K562 (cell line): ENCODE measurements at regions not wholly inside any gene's neighbourhood (a gene's known extent, or its start where the extent isn't known, plus 50 kb on each side); places are given as distances from the start of the nearest gene placed in this dataset.

Experiments
- ATAC-seq: fragments of 200-7000 bp; cut with Tn5 transposase; 3 replicates; pipeline ENCODE4 v1.9.1; 2020; ENCODE audit warnings: moderate library complexity
- BruUV-seq: library from RNA; stranded (reverse); fragments of 400-500 nt; replicated peaks from 2 replicates; lab custom pipeline; 2021; lab: Mats Ljungman, UMichigan
- CTCF ChIA-PET: fragments of 300-600 bp; formaldehyde crosslinking; extraction: SDS; loops from one replicate; lab custom pipeline; 2021; ENCODE audit warnings: low intra/inter-chr PET ratio; lab: Yijun Ruan, JAX
- POLR2A ChIA-PET: fragments of 300-600, 350-650 bp; sonication (Branson Sonifier 250); formaldehyde crosslinking; extraction: SDS; loops from one replicate; lab custom pipeline; 2021; ENCODE audit warnings: antibody characterized with exemption, inconsistent platforms; lab: Yijun Ruan, JAX
- DNase-seq, 4 experiments: peaks; one replicate each; pipeline versions ENCODE4 v3.0.0 to v3.0.0-alpha.2; 2011 to 2018; ENCODE audit warnings: low spot score in 3 of 4, mixed read lengths in 3 of 4; ENCODE audit errors: extremely low read depth in 1 of 4
- FAIRE-seq: peaks from 2 replicates; lab custom pipeline; 2011; peaks lifted over from hg19 to GRCh38; lab: Jason Lieb, UNC
- H2AFZ ChIP-seq: 2 replicates; pipeline ENCODE4 v1.6.0; 2011; ENCODE audit warnings: low read depth, low read length, control low read depth, inconsistent platforms
- H3K27ac ChIP-seq: fragments of 200-600 bp; 3 replicates; pipeline ENCODE4 v1.8.0; 2011; ENCODE audit warnings: low read depth, mild to moderate bottlenecking, control low read depth, inconsistent platforms, low read length, moderate library complexity, mixed read lengths; ENCODE audit errors: extremely low read depth
- H3K27me3 ChIP-seq, 2 experiments: fragments of 300-600 bp in 1 of 2; 2 replicates in 1 of 2; 3 replicates in 1 of 2; pipeline versions ENCODE4 v1.6.0 to v1.8.0; 2011; ENCODE audit warnings: inconsistent platforms in 2 of 2, low read length in 2 of 2, mild to moderate bottlenecking in 1 of 2, mixed read lengths in 1 of 2, moderate library complexity in 1 of 2; ENCODE audit not compliant: control insufficient read depth in 2 of 2, insufficient read depth in 2 of 2
- H3K36me3 ChIP-seq: fragments of 300-600 bp; 3 replicates; pipeline ENCODE4 v1.8.0; 2011; ENCODE audit warnings: mild to moderate bottlenecking, low read length, inconsistent platforms; ENCODE audit not compliant: control insufficient read depth, insufficient read depth
- H3K4me1 ChIP-seq, 2 experiments: fragments of 200-600 bp in 1 of 2; replicated peaks in 1 of 2; 2 replicates in 1 of 2; 3 replicates in 1 of 2; pipeline versions ENCODE4 v1.5.1 to v1.8.0; 2011; ENCODE audit warnings: inconsistent platforms in 2 of 2, low read length in 2 of 2, mild to moderate bottlenecking in 1 of 2, mixed read lengths in 1 of 2, moderate library complexity in 1 of 2; ENCODE audit not compliant: control insufficient read depth in 2 of 2, insufficient read depth in 2 of 2
- H3K4me2 ChIP-seq: 2 replicates; pipeline ENCODE4 v1.6.1; 2011; ENCODE audit warnings: low read length, control low read depth, inconsistent platforms, mixed read lengths; ENCODE audit not compliant: insufficient read depth
- H3K4me3 ChIP-seq: fragments of 200-600 bp; sonication (generic), shearing (Covaris generic); 2 replicates; pipeline ENCODE4 v1.5.1; 2016; ENCODE audit warnings: control low read depth, inconsistent platforms
- H3K79me2 ChIP-seq: fragments of 200-600 bp; 3 replicates; pipeline ENCODE4 v1.8.0; 2011; ENCODE audit warnings: low read length, inconsistent platforms; ENCODE audit not compliant: control insufficient read depth, insufficient read depth
- H3K9ac ChIP-seq, 2 experiments: 2 replicates each; pipeline versions ENCODE4 v1.6.0 to v1.6.1; 2011; ENCODE audit warnings: low read depth in 2 of 2, low read length in 2 of 2, control low read depth in 1 of 2, inconsistent platforms in 1 of 2, mild to moderate bottlenecking in 1 of 2, mixed read lengths in 1 of 2; ENCODE audit not compliant: insufficient read depth in 1 of 2
- H3K9me1 ChIP-seq: one replicate; pipeline ENCODE4 v1.6.0; 2011; ENCODE audit warnings: inconsistent platforms, mild to moderate bottlenecking, low read length, moderate library complexity; ENCODE audit not compliant: control insufficient read depth, insufficient read depth
- H3K9me3 ChIP-seq: replicated peaks from 2 replicates; pipeline ENCODE4 v1.5.1; 2011; ENCODE audit warnings: low read depth, low read length, inconsistent platforms; ENCODE audit not compliant: control insufficient read depth, insufficient read depth
- H4K20me1 ChIP-seq: replicated peaks from 2 replicates; pipeline ENCODE4 v1.6.1; 2011; ENCODE audit warnings: low read length, inconsistent platforms, mixed read lengths; ENCODE audit not compliant: control insufficient read depth, insufficient read depth
- CBX1 ChIP-seq: sonication (generic); IDR thresholded peaks from 2 replicates; pipeline ENCODE4 v1.6.1; 2016; ENCODE audit warnings: antibody characterized with exemption, low read depth, mild to moderate bottlenecking
- CREM ChIP-seq: IDR thresholded peaks from 2 replicates; pipeline ENCODE4 v1.6.1; 2014; ENCODE audit warnings: antibody characterized with exemption, low read depth
- GABPB1 ChIP-seq: sonication (generic); formaldehyde crosslinking; IDR thresholded peaks from 2 replicates; pipeline ENCODE4 v1.8.0; 2022; ENCODE audit warnings: mild to moderate bottlenecking, missing genetic modification reagents
- KLF1 ChIP-seq: fragments of 450-650 bp; IDR thresholded peaks from 2 replicates; pipeline ENCODE4 v1.6.1; 2016; ENCODE audit warnings: missing genetic modification characterization, missing compliant biosample characterization
- MYNN ChIP-seq, 2 experiments: sonication (generic); formaldehyde crosslinking in 1 of 2; IDR thresholded peaks; 2 replicates each; pipeline versions ENCODE4 v1.5.0 to v1.6.1; 2016 to 2020; ENCODE audit warnings: antibody characterized with exemption in 1 of 2, missing genetic modification reagents in 1 of 2
- PPARD ChIP-seq: fragments of 250-450 bp; sonication (Bioruptor Pico); IDR thresholded peaks from 2 replicates; pipeline ENCODE4 v1.8.0; 2022; ENCODE audit warnings: inconsistent platforms, mild to moderate bottlenecking, moderate library complexity
- ZNF24 ChIP-seq: fragments of 450-650 bp; IDR thresholded peaks from 2 replicates; pipeline ENCODE4 v1.6.1; 2016
- WGBS: fragments of 100-300 bp; shearing (Covaris generic); methylation state at CpG from one replicate; pipeline ENCODE4 v1.1.6; 2016; ENCODE audit warnings: low coverage, mixed read lengths; ENCODE audit not compliant: insufficient coverage; ENCODE audit errors: missing lambda C conversion rate; 5-methylcytosine and 5-hydroxymethylcytosine counted together
- in situ Hi-C: fragments of 300-500 bp; cut with MboI; formaldehyde crosslinking; loops from 4 replicates; pipeline ENCODE4 v1.15.0; 2018; ENCODE audit warnings: inconsistent platforms, mixed read lengths
- intact Hi-C: fragments of 100-400 bp; cut with micrococcal nuclease; formaldehyde crosslinking; loops from 2 replicates; pipeline ENCODE4 v1.14.2; 2022
- TF ChIP-seq, protein P1 (sequence below): fragments of 200-800 bp; sonication (Bioruptor generic); IDR thresholded peaks from 2 replicates; pipeline ENCODE4 v1.6.1; 2017; ENCODE audit warnings: missing genetic modification characterization, missing compliant biosample characterization
- TF ChIP-seq, protein P2 (sequence below): fragments of 250-450 bp; sonication (Bioruptor Pico); IDR thresholded peaks from 2 replicates; pipeline ENCODE4 v1.4.0; 2020; ENCODE audit warnings: mild to moderate bottlenecking
- TF ChIP-seq, protein P3 (sequence below): fragments of 250-450 bp; sonication (Bioruptor Pico); IDR thresholded peaks from 2 replicates; pipeline ENCODE4 v1.6.1; 2021; ENCODE audit warnings: mild to moderate bottlenecking

DNA sequence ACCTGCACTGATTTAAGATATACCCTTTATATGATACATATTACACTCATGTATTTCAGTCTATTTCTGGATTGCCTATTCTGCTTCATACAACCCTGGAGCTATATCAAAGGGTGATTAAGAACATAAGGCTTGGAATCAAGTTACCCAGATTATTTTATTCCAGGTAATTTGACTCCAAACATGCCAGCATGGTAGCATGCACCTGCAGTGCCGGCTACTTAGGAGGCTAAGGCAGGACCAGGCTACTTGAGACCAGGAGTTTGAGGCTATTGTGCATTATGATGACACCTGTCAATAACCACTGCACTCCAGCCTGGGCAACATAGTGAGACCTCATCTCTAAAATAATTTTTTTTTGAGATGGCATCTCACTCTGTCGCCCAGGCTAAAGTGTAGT is 50.4 kb upstream of the NEO1 start:
- DNase-seq (no peak), ATAC-seq (no peak), FAIRE-seq (no peak)
- H3K4me2 ChIP-seq: no peak overlapping the region
- no peaks in the 10 kb centered on the region for H3K36me3 ChIP-seq
- intact Hi-C loops (no loop called here), in situ Hi-C loops (no loop called here)
- 6% methylated on average over 2 of the region's 2 CpGs for WGBS
- H3K79me2 ChIP-seq: no peaks in the 10 kb centered on the region
- H3K4me3 ChIP-seq: no peak overlapping the region
- no peaks in the 10 kb centered on the region for H3K9me3 ChIP-seq
- no peak overlapping the region for H2AFZ ChIP-seq
- H3K27ac ChIP-seq: no peak overlapping the region
- POLR2A ChIA-PET: no interaction called here
- H3K9me1 ChIP-seq: no peaks in the 10 kb centered on the region
- no peaks in the 10 kb centered on the region for H4K20me1 ChIP-seq
- H3K4me1 ChIP-seq: no peaks in the 10 kb centered on the region
- H3K27me3 ChIP-seq: peaks cover 2 to 23% of the 10 kb centered on the region in 2 experiments; a peak in 4 of 5 replicates
- no TSS peak for BruUV-seq
- CTCF ChIA-PET: no interaction called here
- TF ChIP-seq ZNF24 (no peak), GABPB1 (CRISPR knock-in tag) (no peak), PPARD (CRISPR knock-in tag) (no peak), CREM (no peak), MYNN (IDR thresholded peaks at IDR 0.05) (no peak), MYNN (CRISPR knock-in tag; IDR thresholded peaks at IDR 0.05) (no peak), KLF1 (tag) (no peak), CBX1 (no peak)
- TF ChIP-seq, protein P1, sequence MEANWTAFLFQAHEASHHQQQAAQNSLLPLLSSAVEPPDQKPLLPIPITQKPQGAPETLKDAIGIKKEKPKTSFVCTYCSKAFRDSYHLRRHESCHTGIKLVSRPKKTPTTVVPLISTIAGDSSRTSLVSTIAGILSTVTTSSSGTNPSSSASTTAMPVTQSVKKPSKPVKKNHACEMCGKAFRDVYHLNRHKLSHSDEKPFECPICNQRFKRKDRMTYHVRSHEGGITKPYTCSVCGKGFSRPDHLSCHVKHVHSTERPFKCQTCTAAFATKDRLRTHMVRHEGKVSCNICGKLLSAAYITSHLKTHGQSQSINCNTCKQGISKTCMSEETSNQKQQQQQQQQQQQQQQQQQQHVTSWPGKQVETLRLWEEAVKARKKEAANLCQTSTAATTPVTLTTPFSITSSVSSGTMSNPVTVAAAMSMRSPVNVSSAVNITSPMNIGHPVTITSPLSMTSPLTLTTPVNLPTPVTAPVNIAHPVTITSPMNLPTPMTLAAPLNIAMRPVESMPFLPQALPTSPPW (CRISPR knock-in tag): no peak
- TF ChIP-seq, protein P2, sequence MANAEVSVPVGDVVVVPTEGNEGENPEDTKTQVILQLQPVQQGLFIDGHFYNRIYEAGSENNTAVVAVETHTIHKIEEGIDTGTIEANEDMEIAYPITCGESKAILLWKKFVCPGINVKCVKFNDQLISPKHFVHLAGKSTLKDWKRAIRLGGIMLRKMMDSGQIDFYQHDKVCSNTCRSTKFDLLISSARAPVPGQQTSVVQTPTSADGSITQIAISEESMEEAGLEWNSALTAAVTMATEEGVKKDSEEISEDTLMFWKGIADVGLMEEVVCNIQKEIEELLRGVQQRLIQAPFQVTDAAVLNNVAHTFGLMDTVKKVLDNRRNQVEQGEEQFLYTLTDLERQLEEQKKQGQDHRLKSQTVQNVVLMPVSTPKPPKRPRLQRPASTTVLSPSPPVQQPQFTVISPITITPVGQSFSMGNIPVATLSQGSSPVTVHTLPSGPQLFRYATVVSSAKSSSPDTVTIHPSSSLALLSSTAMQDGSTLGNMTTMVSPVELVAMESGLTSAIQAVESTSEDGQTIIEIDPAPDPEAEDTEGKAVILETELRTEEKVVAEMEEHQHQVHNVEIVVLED (CRISPR knock-in tag): no peak
- TF ChIP-seq, protein P3, sequence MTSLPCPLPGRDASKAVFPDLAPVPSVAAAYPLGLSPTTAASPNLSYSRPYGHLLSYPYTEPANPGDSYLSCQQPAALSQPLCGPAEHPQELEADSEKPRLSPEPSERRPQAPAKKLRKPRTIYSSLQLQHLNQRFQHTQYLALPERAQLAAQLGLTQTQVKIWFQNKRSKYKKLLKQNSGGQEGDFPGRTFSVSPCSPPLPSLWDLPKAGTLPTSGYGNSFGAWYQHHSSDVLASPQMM: no peak
- no peak overlapping the region for H3K9ac ChIP-seq
